Natural killer cell (primary cell): ENCODE measurements at regions not wholly inside any gene's neighbourhood (a gene's known extent, or its start where the extent isn't known, plus 50 kb on each side); places are given as distances from the start of the nearest gene placed in this dataset.

Experiments
- ATAC-seq, 3 donors: fragments of 150-1000 bp in 2 of 3; fragments of 200-7000 bp in 1 of 3; cut with Tn5 transposase; 1 replicate in 1 of 3; 2 replicates in 2 of 3; pipeline ENCODE4 v1.10.0; 2021; ENCODE audit warnings: mild to moderate bottlenecking in 2 of 3, moderate library complexity in 2 of 3
- DNase-seq, 2 donors: peaks; one replicate each; pipeline versions ENCODE4 v3.0.0 to v3.0.0-alpha.2; 2013 to 2021; ENCODE audit warnings: mixed read lengths in 1 of 2
- H3K27ac ChIP-seq: one replicate; pipeline ENCODE4 v1.5.1; 2013; ENCODE audit warnings: mild to moderate bottlenecking, low read length
- H3K27me3 ChIP-seq: one replicate; pipeline ENCODE4 v1.6.1; 2013; ENCODE audit warnings: low read length; ENCODE audit not compliant: control insufficient read depth, insufficient read depth
- H3K36me3 ChIP-seq: one replicate; pipeline ENCODE4 v1.6.1; 2013; ENCODE audit warnings: low read length; ENCODE audit not compliant: control insufficient read depth, insufficient read depth
- H3K4me1 ChIP-seq: one replicate; pipeline ENCODE4 v1.6.1; 2013; ENCODE audit warnings: low read length; ENCODE audit not compliant: control insufficient read depth, insufficient read depth
- H3K4me3 ChIP-seq: one replicate; pipeline ENCODE4 v1.5.1; 2013; ENCODE audit warnings: low read length
- H3K9me3 ChIP-seq: one replicate; pipeline ENCODE4 v1.6.1; 2013; ENCODE audit warnings: low read length; ENCODE audit not compliant: control insufficient read depth, insufficient read depth
- H3K27ac Mint-ChIP-seq, 2 donors: one replicate each; pipeline ENCODE4 v1.8.0; 2022; ENCODE audit warnings: mild to moderate bottlenecking in 2 of 2, mixed read lengths in 2 of 2, moderate library complexity in 1 of 2
- H3K27me3 Mint-ChIP-seq, 2 donors: one replicate each; pipeline ENCODE4 v1.8.0; 2022; ENCODE audit warnings: low read depth in 2 of 2, mixed read lengths in 2 of 2
- H3K36me3 Mint-ChIP-seq: one replicate; pipeline ENCODE4 v1.8.0; 2022; ENCODE audit warnings: mixed read lengths
- H3K4me1 Mint-ChIP-seq, 2 donors: one replicate each; pipeline ENCODE4 v1.8.0; 2022; ENCODE audit warnings: mixed read lengths in 2 of 2
- H3K4me3 Mint-ChIP-seq: one replicate; pipeline ENCODE4 v1.8.0; 2022; ENCODE audit warnings: mild to moderate bottlenecking, moderate library complexity, mixed read lengths
- H3K9me3 Mint-ChIP-seq, 2 donors: one replicate each; pipeline ENCODE4 v1.8.0; 2022; ENCODE audit warnings: mixed read lengths in 2 of 2
- WGBS: methylation state at CpG from one replicate; pipeline ENCODE4 v1.1.7; 2013; ENCODE audit warnings: missing lambda C conversion rate; ENCODE audit not compliant: insufficient coverage; 5-methylcytosine and 5-hydroxymethylcytosine counted together
- intact Hi-C: fragments of 100-400 bp; cut with micrococcal nuclease; formaldehyde crosslinking; loops from one replicate; pipeline ENCODE4 v1.14.2; 2022
- TF ChIP-seq, protein P1 (sequence below): fragments of 200-600 bp; IDR thresholded peaks from one replicate; pipeline ENCODE4 v1.8.0; 2022; ENCODE audit warnings: antibody characterized with exemption

GRCh38 chr5:18095061-18095460 is 460.8 kb downstream of the TAF11L14 start:
- TF ChIP-seq, protein P1, sequence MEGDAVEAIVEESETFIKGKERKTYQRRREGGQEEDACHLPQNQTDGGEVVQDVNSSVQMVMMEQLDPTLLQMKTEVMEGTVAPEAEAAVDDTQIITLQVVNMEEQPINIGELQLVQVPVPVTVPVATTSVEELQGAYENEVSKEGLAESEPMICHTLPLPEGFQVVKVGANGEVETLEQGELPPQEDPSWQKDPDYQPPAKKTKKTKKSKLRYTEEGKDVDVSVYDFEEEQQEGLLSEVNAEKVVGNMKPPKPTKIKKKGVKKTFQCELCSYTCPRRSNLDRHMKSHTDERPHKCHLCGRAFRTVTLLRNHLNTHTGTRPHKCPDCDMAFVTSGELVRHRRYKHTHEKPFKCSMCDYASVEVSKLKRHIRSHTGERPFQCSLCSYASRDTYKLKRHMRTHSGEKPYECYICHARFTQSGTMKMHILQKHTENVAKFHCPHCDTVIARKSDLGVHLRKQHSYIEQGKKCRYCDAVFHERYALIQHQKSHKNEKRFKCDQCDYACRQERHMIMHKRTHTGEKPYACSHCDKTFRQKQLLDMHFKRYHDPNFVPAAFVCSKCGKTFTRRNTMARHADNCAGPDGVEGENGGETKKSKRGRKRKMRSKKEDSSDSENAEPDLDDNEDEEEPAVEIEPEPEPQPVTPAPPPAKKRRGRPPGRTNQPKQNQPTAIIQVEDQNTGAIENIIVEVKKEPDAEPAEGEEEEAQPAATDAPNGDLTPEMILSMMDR, result no peak

DNA sequence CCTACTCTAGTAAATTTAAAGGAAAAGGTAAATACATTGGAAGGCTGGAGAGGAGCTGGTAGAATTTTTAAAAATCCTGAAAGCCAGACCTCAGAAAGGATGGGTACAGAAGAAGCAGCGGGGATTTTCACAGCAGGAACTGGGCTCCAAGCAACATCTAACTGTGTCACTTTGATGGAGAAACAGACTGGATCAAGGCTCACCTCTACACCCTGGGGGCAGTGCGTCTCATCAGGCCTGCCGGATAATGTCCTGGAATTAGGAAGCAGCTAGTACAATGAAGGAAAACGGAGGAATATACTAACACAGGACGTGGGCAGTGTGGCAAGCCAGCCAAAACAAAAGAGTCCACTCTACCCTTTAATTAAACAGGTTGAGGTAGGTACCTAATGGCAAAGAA is 463.6 kb downstream of the TAF11L14 start:
- Histone ChIP-seq H3K9me3 (no peaks in the 10 kb centered on the region), H3K4me1 (no peaks in the 10 kb centered on the region), H3K4me3 (no peak overlapping the region), H3K27me3 (no peaks in the 10 kb centered on the region), H3K36me3 (no peaks in the 10 kb centered on the region), H3K27ac (no peak overlapping the region)
- Mint-ChIP-seq H3K27ac (no peak overlapping the region), H3K27me3 (no peaks in the 10 kb centered on the region), H3K4me1 (no peaks in the 10 kb centered on the region), H3K36me3 (no peaks in the 10 kb centered on the region), H3K9me3 (peaks cover 8 to 17% of the 10 kb centered on the region in 2 donors), H3K4me3 (no peak overlapping the region)
- 56% methylated on average over 4 of the region's 5 CpGs for WGBS
- DNase-seq, result no peak
- ATAC-seq, result no peak
- intact Hi-C loops, result no loop called here
- TF ChIP-seq, protein P1, result no peak

More at GRCh38 chr5:18095061-18095460, 460.8 kb downstream of the TAF11L14 start:
- no peaks in the 10 kb centered on the region for H3K9me3 ChIP-seq
- H3K4me1 ChIP-seq, result no peaks in the 10 kb centered on the region
- H3K36me3 ChIP-seq, result no peaks in the 10 kb centered on the region
- Mint-ChIP-seq H3K4me3 (no peak overlapping the region), H3K27ac (no peak overlapping the region), H3K36me3 (no peaks in the 10 kb centered on the region), H3K27me3 (no peaks in the 10 kb centered on the region), H3K9me3 (peaks cover 8 to 16% of the 10 kb centered on the region in 2 donors), H3K4me1 (no peaks in the 10 kb centered on the region)
- no peaks in the 10 kb centered on the region for H3K27me3 ChIP-seq
- H3K27ac ChIP-seq, result no peak overlapping the region
- no CpG with 5 or more reads among the region's 2 CpGs for WGBS
- no peak for DNase-seq
- intact Hi-C loops, result no loop called here
- no peak for ATAC-seq
- no peak overlapping the region for H3K4me3 ChIP-seq

DNA sequence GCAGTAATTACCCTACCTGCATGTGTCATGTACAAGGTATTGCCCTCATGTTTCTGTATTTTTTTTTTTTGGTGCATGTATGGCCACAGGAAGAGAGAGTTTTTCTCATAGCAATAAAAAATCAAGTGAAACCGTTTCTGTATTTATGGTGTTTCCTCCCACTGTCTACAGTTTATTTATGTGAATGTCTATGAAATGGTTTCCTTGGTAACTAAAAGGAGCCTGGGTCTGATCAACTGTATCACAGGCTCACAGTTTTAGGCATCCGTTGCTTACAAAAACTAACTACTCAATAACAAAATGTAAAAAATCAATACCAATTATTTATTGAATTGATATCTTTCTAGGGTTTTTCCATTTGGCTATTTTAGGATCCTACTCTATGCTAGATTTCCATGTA is 464.4 kb downstream of the TAF11L14 start:
- no peaks in the 10 kb centered on the region for H3K36me3 Mint-ChIP-seq
- Histone ChIP-seq H3K27ac (no peak overlapping the region), H3K27me3 (no peaks in the 10 kb centered on the region), H3K4me3 (no peak overlapping the region), H3K4me1 (no peaks in the 10 kb centered on the region), H3K36me3 (no peaks in the 10 kb centered on the region), H3K9me3 (no peaks in the 10 kb centered on the region)
- ATAC-seq (no peak), DNase-seq (no peak)
- TF ChIP-seq, protein P1, result no peak
- H3K4me3 Mint-ChIP-seq, result no peak overlapping the region
- H3K9me3 Mint-ChIP-seq, result peaks cover 5 to 11% of the 10 kb centered on the region in 2 donors
- no peak overlapping the region for H3K27ac Mint-ChIP-seq
- intact Hi-C loops, result no loop called here
- H3K27me3 Mint-ChIP-seq, result no peaks in the 10 kb centered on the region
- WGBS, result no CpG with 5 or more reads among the region's 2 CpGs
- no peaks in the 10 kb centered on the region for H3K4me1 Mint-ChIP-seq

GRCh38 chr5:18099261-18099660 is 465.0 kb downstream of the TAF11L14 start:
- peaks cover 5 to 11% of the 10 kb centered on the region in 2 donors for H3K9me3 Mint-ChIP-seq
- H3K4me1 ChIP-seq, result no peaks in the 10 kb centered on the region
- DNase-seq (no peak), ATAC-seq (no peak)
- H3K27ac ChIP-seq, result no peak overlapping the region
- no peaks in the 10 kb centered on the region for H3K27me3 Mint-ChIP-seq
- H3K36me3 Mint-ChIP-seq, result no peaks in the 10 kb centered on the region
- H3K4me3 Mint-ChIP-seq, result no peak overlapping the region
- TF ChIP-seq, protein P1, result no peak
- WGBS, result 78% methylated on average over 1 of the region's 2 CpGs
- no peak overlapping the region for H3K4me3 ChIP-seq
- intact Hi-C loops, result no loop called here
- no peaks in the 10 kb centered on the region for H3K9me3 ChIP-seq
- no peaks in the 10 kb centered on the region for H3K27me3 ChIP-seq
- H3K27ac Mint-ChIP-seq, result no peak overlapping the region
- no peaks in the 10 kb centered on the region for H3K4me1 Mint-ChIP-seq
- H3K36me3 ChIP-seq, result no peaks in the 10 kb centered on the region
